Caco-2 (cell line): ENCODE measurements at regions not wholly inside any gene's neighbourhood (a gene's known extent, or its start where the extent isn't known, plus 50 kb on each side); places are given as distances from the start of the nearest gene placed in this dataset.

Experiments
- BruUV-seq: library from RNA; stranded (reverse); fragments of 400-500 nt; replicated peaks from 2 replicates; lab custom pipeline; 2021; lab: Mats Ljungman, UMichigan
- CTCF ChIA-PET: fragments of 300-600 bp; sonication (Branson Sonifier 250); formaldehyde crosslinking; loops from one replicate; lab custom pipeline; 2022; ENCODE audit warnings: antibody characterized with exemption; lab: Charles Lee
- POLR2A ChIA-PET: fragments of 300-600 bp; sonication (Branson Sonifier 250); formaldehyde crosslinking; loops from one replicate; lab custom pipeline; 2022; ENCODE audit warnings: antibody characterized with exemption; lab: Charles Lee
- DNase-seq, 2 experiments: peaks; one replicate each; pipeline versions ENCODE4 v3.0.0 to v3.0.0-alpha.2; 2020 to 2022
- H3K27me3 ChIP-seq: replicated peaks from 2 replicates; pipeline ENCODE4 v1.6.0; 2011; ENCODE audit warnings: low read length; ENCODE audit not compliant: control insufficient read depth, insufficient read depth
- H3K36me3 ChIP-seq: 2 replicates; pipeline ENCODE4 v1.5.1; 2011; ENCODE audit warnings: low read length; ENCODE audit not compliant: control insufficient read depth, insufficient read depth
- H3K4me1 ChIP-seq: fragments of 250-450 bp; sonication (Bioruptor Pico); 2 replicates; pipeline ENCODE4 v1.5.1; 2020; ENCODE audit warnings: mild to moderate bottlenecking
- H3K4me3 ChIP-seq: 2 replicates; pipeline ENCODE4 v1.5.1; 2011; ENCODE audit warnings: low read depth, mild to moderate bottlenecking, control low read depth, low read length
- H3K9me3 ChIP-seq: fragments of 250-450 bp; sonication (Bioruptor Pico); 2 replicates; pipeline ENCODE4 v1.5.1; 2020; ENCODE audit warnings: mild to moderate bottlenecking, moderate library complexity
- H3K27ac Mint-ChIP-seq: one replicate; pipeline ENCODE4 v1.8.0; 2022; ENCODE audit warnings: mixed read lengths; ENCODE audit not compliant: unreplicated experiment
- H3K27me3 Mint-ChIP-seq: one replicate; pipeline ENCODE4 v1.8.0; 2022; ENCODE audit warnings: mixed read lengths; ENCODE audit not compliant: insufficient read depth, unreplicated experiment
- H3K36me3 Mint-ChIP-seq: one replicate; pipeline ENCODE4 v1.8.0; 2022; ENCODE audit warnings: mild to moderate bottlenecking, mixed read lengths; ENCODE audit not compliant: insufficient read depth, unreplicated experiment
- H3K4me1 Mint-ChIP-seq: one replicate; pipeline ENCODE4 v1.8.0; 2022; ENCODE audit warnings: low read depth, mixed read lengths; ENCODE audit not compliant: unreplicated experiment
- H3K4me3 Mint-ChIP-seq: one replicate; pipeline ENCODE4 v1.8.0; 2022; ENCODE audit warnings: mild to moderate bottlenecking, moderate library complexity, mixed read lengths; ENCODE audit not compliant: unreplicated experiment
- H3K9me3 Mint-ChIP-seq: one replicate; pipeline ENCODE4 v1.8.0; 2022; ENCODE audit warnings: mixed read lengths; ENCODE audit not compliant: unreplicated experiment
- CTCF ChIP-seq, 2 experiments: fragments of 200-600 bp in 1 of 2; IDR thresholded peaks; 1 replicate in 1 of 2; 2 replicates in 1 of 2; pipeline versions ENCODE4 v1.5.1 to v1.8.0; 2011 to 2022; ENCODE audit warnings: antibody characterized with exemption in 1 of 2, control low read depth in 1 of 2, inconsistent platforms in 1 of 2, low read depth in 1 of 2, low read length in 1 of 2, mild to moderate bottlenecking in 1 of 2, moderate library complexity in 1 of 2; ENCODE audit not compliant: insufficient read depth in 1 of 2, severe bottlenecking in 1 of 2, unreplicated experiment in 1 of 2
- intact Hi-C: fragments of 100-400 bp; cut with micrococcal nuclease; formaldehyde crosslinking; loops from one replicate; pipeline ENCODE4 v1.10.0; 2022; ENCODE audit not compliant: unreplicated experiment

- Histone ChIP-seq H3K36me3 (no peaks in the 10 kb centered on the region), H3K9me3 (no peaks in the 10 kb centered on the region), H3K4me1 (no peaks in the 10 kb centered on the region), H3K27me3 (no peaks in the 10 kb centered on the region), H3K4me3 (no peak overlapping the region)
- H3K27ac Mint-ChIP-seq, result no peak overlapping the region
- intact Hi-C loops, result no loop called here
- no peak for DNase-seq
- H3K36me3 Mint-ChIP-seq, result no peaks in the 10 kb centered on the region
- BruUV-seq, result no TSS peak
- no peaks in the 10 kb centered on the region for H3K27me3 Mint-ChIP-seq
- H3K9me3 Mint-ChIP-seq, result no peaks in the 10 kb centered on the region
- peaks cover 8% of the 10 kb centered on the region for H3K4me1 Mint-ChIP-seq
- H3K4me3 Mint-ChIP-seq, result no peak overlapping the region
- no peak for TF ChIP-seq CTCF (IDR thresholded peaks at IDR 0.05; ENCODE audit: insufficient read depth in 1 of 2, low read depth in 1 of 2, low read length in 1 of 2, severe bottlenecking in 1 of 2, unreplicated experiment in 1 of 2)
- POLR2A ChIA-PET, result no interaction called here
- CTCF ChIA-PET, result no interaction called here
Measured at GRCh38 chr1:116242741-116243140, 130.3 kb upstream of the ATP1A1 start.

GRCh38 chr1:116243333-116244054 lies 129.6 kb upstream of the ATP1A1 start:
- no peaks in the 10 kb centered on the region for H3K4me1 ChIP-seq
- no TSS peak for BruUV-seq
- intact Hi-C loops, result no loop called here
- peaks cover 8% of the 10 kb centered on the region for H3K4me1 Mint-ChIP-seq
- ChIA-PET CTCF (no interaction called here), POLR2A (no interaction called here)
- H3K27ac Mint-ChIP-seq, result no peak overlapping the region
- no peaks in the 10 kb centered on the region for H3K27me3 ChIP-seq
- no peaks in the 10 kb centered on the region for H3K27me3 Mint-ChIP-seq
- H3K36me3 ChIP-seq, result no peaks in the 10 kb centered on the region
- no peaks in the 10 kb centered on the region for H3K36me3 Mint-ChIP-seq
- no peak for DNase-seq
- no peak for TF ChIP-seq CTCF (IDR thresholded peaks at IDR 0.05; ENCODE audit: insufficient read depth in 1 of 2, low read depth in 1 of 2, low read length in 1 of 2, severe bottlenecking in 1 of 2, unreplicated experiment in 1 of 2)
- no peaks in the 10 kb centered on the region for H3K9me3 ChIP-seq
- H3K4me3 ChIP-seq, result no peak overlapping the region
- no peaks in the 10 kb centered on the region for H3K9me3 Mint-ChIP-seq
- H3K4me3 Mint-ChIP-seq, result no peak overlapping the region

- no peaks in the 10 kb centered on the region for H3K4me1 ChIP-seq
- H3K4me3 Mint-ChIP-seq, result no peak overlapping the region
- H3K27me3 ChIP-seq, result no peaks in the 10 kb centered on the region
- no peaks in the 10 kb centered on the region for H3K36me3 Mint-ChIP-seq
- H3K4me3 ChIP-seq, result no peak overlapping the region
- H3K36me3 ChIP-seq, result no peaks in the 10 kb centered on the region
- no peaks in the 10 kb centered on the region for H3K4me1 Mint-ChIP-seq
- ChIA-PET CTCF (no interaction called here), POLR2A (no interaction called here)
- DNase-seq, result no peak
- no peak for TF ChIP-seq CTCF (IDR thresholded peaks at IDR 0.05; ENCODE audit: insufficient read depth in 1 of 2, low read depth in 1 of 2, low read length in 1 of 2, severe bottlenecking in 1 of 2, unreplicated experiment in 1 of 2)
- no TSS peak for BruUV-seq
- intact Hi-C loops, result no loop called here
- H3K27ac Mint-ChIP-seq, result no peak overlapping the region
- H3K27me3 Mint-ChIP-seq, result no peaks in the 10 kb centered on the region
- peaks cover 9% of the 10 kb centered on the region for H3K9me3 Mint-ChIP-seq
- no peaks in the 10 kb centered on the region for H3K9me3 ChIP-seq
Measured at GRCh38 chr1:116246174-116246573, 126.9 kb upstream of the ATP1A1 start.
